Mononuclear cell (primary cell): ENCODE measurements at regions not wholly inside any gene's neighbourhood (a gene's known extent, or its start where the extent isn't known, plus 50 kb on each side); places are given as distances from the start of the nearest gene placed in this dataset.
"Not testable (repeated sequence)": the region's sequence is repeated elsewhere in the genome, so short reads cannot be mapped to it uniquely, and the experiment has no call there.

Experiments
- H3K27me3 ChIP-seq: 2 replicates; pipeline ENCODE4 v1.6.0; 2011; ENCODE audit warnings: low read length, control low read depth; ENCODE audit not compliant: insufficient read depth
- H3K4me1 ChIP-seq: 2 replicates; pipeline ENCODE4 v1.5.1; 2011; ENCODE audit warnings: mild to moderate bottlenecking, low read length, control low read depth; ENCODE audit not compliant: insufficient read depth
- H3K4me3 ChIP-seq: 2 replicates; pipeline ENCODE4 v1.5.1; 2011; ENCODE audit warnings: mild to moderate bottlenecking, low read length, moderate library complexity
- H3K9me3 ChIP-seq: 2 replicates; pipeline ENCODE4 v1.5.1; 2011; ENCODE audit warnings: low read depth, mild to moderate bottlenecking, control low read depth, low read length

DNA sequence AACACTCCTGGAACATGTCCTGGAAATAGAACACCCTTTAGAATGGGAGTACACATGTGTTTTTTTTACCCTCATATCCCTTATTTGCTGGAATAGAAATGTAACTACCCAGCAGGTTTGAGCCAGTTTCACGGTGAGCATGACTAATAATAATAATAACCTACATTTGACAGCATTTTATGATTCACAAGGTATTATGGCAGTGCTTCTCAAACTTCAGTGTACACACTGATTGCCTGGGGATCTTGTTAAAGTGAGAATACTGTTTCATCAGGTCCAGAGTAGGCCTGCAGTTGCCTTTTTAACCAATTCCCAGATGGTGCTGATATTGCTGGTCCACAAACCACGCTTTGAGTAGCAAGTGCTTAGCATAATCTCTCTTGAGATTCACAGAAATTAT lies 63.9 kb downstream of the NFKBIZ start:
- H3K4me3 ChIP-seq, result no peak overlapping the region
- no peaks in the 10 kb centered on the region for H3K4me1 ChIP-seq
- no peaks in the 10 kb centered on the region for H3K27me3 ChIP-seq
- no peaks in the 10 kb centered on the region for H3K9me3 ChIP-seq

DNA sequence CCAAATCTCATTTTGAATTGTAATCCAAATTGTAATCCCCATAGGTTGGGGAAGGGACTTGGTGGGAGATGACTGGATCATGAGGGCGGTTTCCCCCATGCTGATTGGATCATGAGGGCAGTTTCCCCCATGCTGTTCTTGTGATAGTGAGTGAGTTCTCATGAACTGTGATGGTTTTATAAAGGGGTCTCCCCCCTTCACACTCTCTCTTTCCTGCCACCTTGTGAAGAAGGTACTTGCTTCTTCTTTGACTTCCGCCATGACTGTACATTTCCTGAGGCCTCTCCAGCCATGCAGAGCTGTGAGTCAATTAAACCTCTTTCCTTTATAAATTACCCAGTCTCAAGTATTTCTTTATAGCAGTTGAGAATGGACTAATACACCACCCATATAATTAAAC lies 68.4 kb downstream of the NFKBIZ start:
- H3K9me3 ChIP-seq, H3K4me1 ChIP-seq, H3K4me3 ChIP-seq, H3K27me3 ChIP-seq: not testable (repeated sequence)

GRCh38 chr3:101922151-101922725 lies 72.9 kb downstream of the NFKBIZ start:
- not testable (repeated sequence) for H3K27me3 ChIP-seq, H3K4me3 ChIP-seq, H3K9me3 ChIP-seq
- H3K4me1 ChIP-seq, result peaks cover 16% of the 10 kb centered on the region

DNA sequence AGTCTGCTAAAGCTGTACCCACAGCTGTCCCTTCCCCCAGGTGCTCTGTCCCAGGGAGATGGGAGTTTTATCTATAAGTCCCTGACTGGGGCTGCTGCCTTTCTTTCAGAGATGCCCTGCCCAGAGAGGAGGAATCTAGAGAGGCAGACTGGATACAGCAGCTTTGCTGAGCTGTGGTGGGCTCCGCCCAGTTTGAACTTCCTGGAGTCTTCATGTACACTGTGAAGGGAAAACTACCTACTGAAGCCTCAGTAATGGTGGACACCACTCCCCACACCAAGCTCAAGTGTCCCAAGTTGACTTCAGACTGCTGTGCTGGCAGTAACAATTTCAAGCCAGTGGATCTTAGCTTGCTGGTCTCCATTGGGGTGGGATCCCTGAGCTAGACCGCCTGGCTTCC lies 75.3 kb downstream of the NFKBIZ start:
- H3K4me1 ChIP-seq, result peaks cover 16% of the 10 kb centered on the region
- H3K9me3 ChIP-seq, H3K4me3 ChIP-seq, H3K27me3 ChIP-seq: not testable (repeated sequence)

GRCh38 chr3:101925124-101925523 lies 75.8 kb downstream of the NFKBIZ start:
- not testable (repeated sequence) for H3K9me3 ChIP-seq

DNA sequence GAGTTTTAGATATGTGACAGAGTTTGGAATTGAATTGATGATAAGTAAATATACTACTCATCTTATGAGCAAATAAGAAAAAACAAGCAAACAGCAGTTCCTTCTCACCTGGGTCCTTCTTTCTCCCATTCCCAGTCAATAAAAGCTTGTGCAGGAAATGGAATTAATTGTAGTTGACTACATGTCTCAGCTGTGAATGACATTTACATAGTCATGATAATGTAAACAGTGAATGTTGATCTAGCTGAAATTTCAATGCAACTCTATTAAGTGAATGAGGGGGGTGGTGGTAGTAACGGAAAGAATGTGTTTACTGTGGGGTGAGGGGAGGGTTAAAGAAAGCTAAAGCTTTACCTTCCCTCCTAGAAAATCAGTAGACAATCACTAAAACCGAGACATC lies 76.2 kb downstream of the NFKBIZ start:
- Histone ChIP-seq H3K9me3 (no peaks in the 10 kb centered on the region), H3K27me3 (no peaks in the 10 kb centered on the region), H3K4me1 (peaks cover 20% of the 10 kb centered on the region), H3K4me3 (no peak overlapping the region)

More at GRCh38 chr3:101925124-101925523, 75.8 kb downstream of the NFKBIZ start:
- peaks cover 20% of the 10 kb centered on the region for H3K4me1 ChIP-seq
- H3K4me3 ChIP-seq, H3K27me3 ChIP-seq: not testable (repeated sequence)

- Histone ChIP-seq H3K4me1 (peaks cover 20% of the 10 kb centered on the region), H3K9me3 (no peaks in the 10 kb centered on the region), H3K4me3 (no peak overlapping the region), H3K27me3 (no peaks in the 10 kb centered on the region)
Measured at GRCh38 chr3:101926594-101927105, 77.3 kb downstream of the NFKBIZ start.

DNA sequence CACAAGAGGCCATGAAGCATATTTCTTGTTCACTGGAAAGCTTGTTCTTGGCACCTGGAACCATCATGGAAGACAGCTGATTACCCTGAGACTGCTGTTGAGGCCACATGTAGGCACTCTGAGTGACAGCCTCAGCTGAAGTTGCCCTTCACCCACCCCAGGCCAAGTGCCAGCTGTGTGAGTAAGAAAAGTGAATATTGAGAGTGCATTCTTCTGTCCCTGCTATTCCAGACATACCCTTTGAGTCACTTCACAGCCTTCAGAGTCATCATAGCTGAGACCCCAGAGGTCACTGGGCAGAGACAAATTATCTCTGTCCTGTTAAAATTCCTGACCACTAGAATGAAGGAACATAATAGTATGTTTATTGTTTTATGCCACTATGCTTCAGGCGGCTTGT lies 79.6 kb downstream of the NFKBIZ start:
- no peaks in the 10 kb centered on the region for H3K9me3 ChIP-seq
- H3K27me3 ChIP-seq, result no peaks in the 10 kb centered on the region
- H3K4me1 ChIP-seq, result peaks cover 20% of the 10 kb centered on the region
- H3K4me3 ChIP-seq, result no peak overlapping the region

DNA sequence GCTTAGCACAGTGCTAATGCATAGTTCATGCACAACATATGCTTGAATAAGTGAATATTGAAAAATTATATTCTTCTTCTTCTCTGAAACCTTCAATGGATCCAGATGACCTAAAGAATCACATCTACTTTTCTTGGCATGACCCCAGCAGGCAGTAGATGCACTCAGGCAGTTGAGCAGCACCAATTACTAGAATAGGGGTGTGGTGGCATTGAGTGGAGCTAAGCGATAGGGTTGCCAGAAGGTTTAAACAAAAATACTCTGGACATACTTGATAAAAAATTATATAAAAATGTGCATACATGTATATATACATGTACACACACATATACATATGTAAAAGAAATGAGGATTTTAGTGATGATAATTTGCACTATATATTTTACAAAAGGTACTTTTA lies 81.8 kb downstream of the NFKBIZ start:
- Histone ChIP-seq H3K4me3 (no peak overlapping the region), H3K9me3 (no peaks in the 10 kb centered on the region), H3K4me1 (peaks cover 16% of the 10 kb centered on the region), H3K27me3 (no peaks in the 10 kb centered on the region)

GRCh38 chr3:101932326-101933068 lies 83.2 kb downstream of the NFKBIZ start:
- no peak overlapping the region for H3K4me3 ChIP-seq
- H3K27me3 ChIP-seq, result no peaks in the 10 kb centered on the region
- peaks cover 29% of the 10 kb centered on the region for H3K4me1 ChIP-seq
- H3K9me3 ChIP-seq, result no peaks in the 10 kb centered on the region

DNA sequence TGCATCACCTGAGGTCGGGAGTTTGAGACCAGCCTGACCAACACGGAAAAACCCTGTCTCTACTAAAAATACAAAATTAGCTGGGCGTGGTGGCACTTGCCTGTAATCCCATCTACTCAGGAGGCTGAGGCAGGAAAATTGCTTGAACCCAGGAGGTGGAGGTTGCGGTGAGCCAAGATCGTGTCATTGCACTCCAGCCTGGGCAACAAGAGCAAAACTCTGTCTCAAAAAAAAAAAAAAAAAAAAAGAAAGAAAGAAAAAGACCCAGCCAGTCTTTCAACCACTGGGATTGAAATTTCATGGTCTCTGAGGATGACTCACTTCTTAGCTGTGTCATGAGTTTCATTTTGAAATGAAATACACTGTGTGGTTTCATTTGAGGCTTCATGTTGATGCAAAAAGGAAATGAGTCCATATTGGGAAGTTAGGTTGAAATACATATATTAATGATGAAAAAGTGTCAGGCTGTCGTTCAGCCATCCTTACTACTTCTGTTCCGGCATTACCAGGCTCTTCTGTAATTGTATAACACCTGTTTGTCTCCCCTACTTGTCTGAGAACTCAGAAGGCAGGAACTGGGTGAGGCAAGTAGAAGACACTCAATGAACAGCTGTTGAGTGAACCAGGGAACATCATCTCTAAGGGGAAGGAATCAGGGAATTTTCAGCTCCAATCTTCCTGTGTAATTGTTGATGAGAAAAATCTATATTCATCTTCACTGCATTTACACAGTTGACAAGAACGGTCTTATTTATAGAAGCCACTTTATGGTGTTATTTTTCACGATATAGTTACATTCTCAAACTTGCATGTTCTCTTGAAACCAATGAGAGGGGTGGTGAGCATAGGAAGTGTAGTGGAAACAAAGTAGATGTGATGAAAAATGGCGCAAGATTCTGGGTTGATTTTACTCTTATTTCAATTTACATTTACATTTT lies 87.4 kb downstream of the NFKBIZ start:
- Histone ChIP-seq H3K4me1 (peaks cover 66% of the 10 kb centered on the region), H3K9me3 (no peaks in the 10 kb centered on the region), H3K4me3 (no peak overlapping the region), H3K27me3 (no peaks in the 10 kb centered on the region)

- Histone ChIP-seq H3K9me3 (no peaks in the 10 kb centered on the region), H3K4me1 (peaks cover 78% of the 10 kb centered on the region), H3K4me3 (no peak overlapping the region), H3K27me3 (no peaks in the 10 kb centered on the region)
Measured at GRCh38 chr3:101938262-101938847, 89.0 kb downstream of the NFKBIZ start.

DNA sequence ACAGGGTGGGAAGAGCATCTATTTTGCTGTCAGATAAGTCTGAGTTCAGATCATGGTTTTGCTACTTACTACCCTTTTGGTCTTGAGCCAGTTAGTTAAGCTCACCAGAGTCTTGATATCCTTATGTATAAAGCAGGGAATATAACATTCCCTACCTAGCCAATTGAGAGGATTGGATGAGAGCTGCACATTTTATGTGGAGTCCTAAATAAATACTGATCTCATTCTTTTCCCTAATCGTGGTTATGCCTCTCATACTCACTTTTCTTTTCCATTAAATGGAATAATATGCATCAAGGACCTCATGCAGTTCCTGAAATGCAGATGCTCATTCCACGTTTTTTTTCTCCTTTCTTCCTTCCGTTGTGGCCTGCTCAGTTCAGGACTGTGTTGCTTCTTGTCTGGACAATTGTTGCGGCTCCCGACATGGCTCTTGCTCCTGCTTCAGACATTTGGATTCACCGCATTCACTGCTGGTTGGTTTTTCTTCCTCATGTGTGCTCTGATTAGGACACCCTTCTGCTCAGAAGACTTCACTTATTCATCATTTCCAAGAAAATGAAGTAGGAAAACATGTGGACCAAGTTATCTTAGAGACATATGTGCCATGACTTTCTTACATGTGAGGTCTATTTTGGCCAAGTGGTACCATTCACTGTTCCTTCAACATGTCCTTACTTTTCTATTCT lies 90.2 kb downstream of the NFKBIZ start:
- no peak overlapping the region for H3K4me3 ChIP-seq
- H3K27me3 ChIP-seq, result no peaks in the 10 kb centered on the region
- no peaks in the 10 kb centered on the region for H3K9me3 ChIP-seq
- H3K4me1 ChIP-seq, result peaks cover 83% of the 10 kb centered on the region

DNA sequence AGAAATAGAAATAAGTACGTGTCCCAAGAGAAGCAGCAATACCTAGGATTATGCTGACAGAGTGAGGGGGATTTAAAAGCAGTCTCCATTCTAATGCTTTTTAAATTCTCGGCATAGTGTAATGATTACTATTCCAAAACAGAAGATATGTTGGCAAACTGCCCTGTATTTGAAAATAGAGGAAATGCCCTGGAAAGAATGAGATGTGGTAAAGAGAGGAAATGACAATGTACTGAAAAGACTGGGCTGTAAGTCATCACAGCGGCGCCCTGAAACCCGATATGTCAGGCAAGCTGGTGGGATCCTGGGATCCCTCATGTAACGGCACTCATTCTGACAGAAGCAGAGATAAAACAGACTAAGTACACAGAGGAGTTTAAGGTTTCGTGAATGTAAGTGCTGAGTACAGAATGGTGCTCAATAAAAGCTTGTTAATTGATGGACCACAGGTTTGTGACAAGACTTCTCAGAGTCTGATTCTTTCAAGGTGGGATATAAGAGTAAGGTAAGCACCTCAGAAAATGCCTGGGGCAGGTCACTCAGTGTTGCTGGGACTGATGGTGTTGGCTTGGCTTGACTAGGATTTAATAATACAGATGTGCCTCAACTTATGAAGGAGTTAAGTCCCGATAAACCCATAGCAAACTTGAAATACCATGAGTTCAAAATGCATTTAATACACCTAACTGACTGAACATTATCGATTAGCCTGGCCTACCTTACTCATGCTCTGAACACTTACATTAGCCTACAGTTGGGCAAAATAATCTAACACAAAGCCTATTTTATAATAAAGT lies 91.4 kb downstream of the NFKBIZ start:
- Histone ChIP-seq H3K9me3 (no peaks in the 10 kb centered on the region), H3K27me3 (no peaks in the 10 kb centered on the region), H3K4me3 (no peak overlapping the region), H3K4me1 (peaks cover 75% of the 10 kb centered on the region)
